ENCODE measurements at regions not wholly inside any gene's neighbourhood (a gene's known extent, or its start where the extent isn't known, plus 50 kb on each side); places are given as distances from the start of the nearest gene placed in this dataset.

DNA sequence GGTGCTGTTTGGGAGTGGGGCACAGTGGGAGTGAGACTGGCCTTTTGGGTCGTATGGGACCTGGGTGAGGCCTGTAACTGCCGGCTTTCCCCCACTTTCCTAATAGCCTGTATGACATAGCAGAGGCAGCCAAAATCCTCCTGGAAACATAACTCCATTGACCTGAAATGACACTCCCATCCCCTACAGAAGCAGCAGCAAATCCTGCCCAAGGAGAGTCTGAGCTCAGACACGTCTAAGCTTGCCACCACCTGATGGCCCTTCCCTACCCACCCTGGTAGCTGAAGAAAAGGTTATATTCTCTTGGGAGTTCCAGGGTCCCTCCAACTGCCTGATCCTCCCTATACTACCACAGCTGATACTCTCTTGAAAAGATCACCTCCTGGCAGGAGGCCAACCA is 179.8 kb upstream of the ARRDC3 start:
- Histone ChIP-seq H3K4me1 (ENCODE audit: control insufficient read depth, insufficient read depth, low read length) (no peaks in the 10 kb centered on the region), H3K9me3 (ENCODE audit: control insufficient read depth, insufficient read depth, low read depth, low read length) (0 out of 2 replicates have a peak, but pooled peaks cover 2% of the 10 kb centered on the region), H3K36me3 (ENCODE audit: control insufficient read depth, insufficient read depth, low read length) (no peaks in the 10 kb centered on the region), H3K4me3 (ENCODE audit: low read depth in 2 of 2, low read length in 2 of 2) (no peak overlapping the region), H3K27me3 (ENCODE audit: control insufficient read depth, insufficient read depth, low read length) (no peaks in the 10 kb centered on the region), H3K27ac (ENCODE audit: low read length) (no peak overlapping the region)
- ChIA-PET POLR2A (no interaction called here), CTCF (no interaction called here)
- intact Hi-C loops (cut with micrococcal nuclease; ENCODE audit: unreplicated experiment): no loop called here
- BruUV-seq (replicated peaks): no TSS peak
- ATAC-seq (no peak), DNase-seq (ENCODE audit: low read depth, low spot score) (no peak)
- no peak for TF ChIP-seq REST (IDR thresholded peaks at IDR 0.05; ENCODE audit: insufficient read depth in 1 of 2, low read depth in 2 of 2, low read length in 1 of 2)
- no peak for TF ChIP-seq CTCF (IDR thresholded peaks at IDR 0.05)
- no peak for TF ChIP-seq SIN3A (IDR thresholded peaks at IDR 0.05; ENCODE audit: borderline replicate concordance, insufficient read depth, low read depth, low read length)
- no peak for TF ChIP-seq TCF7L2 (IDR thresholded peaks at IDR 0.05; ENCODE audit: low read depth, low read length)
- no peak for TF ChIP-seq POLR2AphosphoS5 (IDR thresholded peaks at IDR 0.05; ENCODE audit: low read depth, low read length)
- in situ Hi-C loops (cut with HindIII; ENCODE audit: low pct_unique_long_range_greater_than_20kb, low sequenced_read_pairs): no loop called here

DNA sequence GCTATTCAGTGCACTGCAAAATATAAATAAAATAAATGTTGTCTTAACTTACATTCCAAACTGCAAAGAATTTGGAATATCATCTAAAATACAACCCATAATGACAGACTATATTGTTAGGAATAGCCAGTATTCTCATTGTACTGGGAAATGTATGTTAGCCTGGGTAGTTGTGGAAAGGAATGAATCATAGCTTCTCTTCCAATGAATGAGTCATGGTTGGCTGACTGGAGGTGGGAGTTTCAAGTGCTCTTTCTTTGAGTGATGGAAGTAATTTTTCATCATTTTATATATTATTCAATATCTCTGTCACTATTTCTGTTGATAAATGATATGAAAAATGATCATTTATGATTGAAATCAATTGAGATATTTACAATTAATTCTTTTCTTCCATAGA is 158.6 kb upstream of the ARRDC3 start:
- H3K27me3 ChIP-seq (ENCODE audit: control insufficient read depth, insufficient read depth, low read length): no peaks in the 10 kb centered on the region
- in situ Hi-C loops (cut with HindIII; ENCODE audit: low pct_unique_long_range_greater_than_20kb, low sequenced_read_pairs): no loop called here
- ChIA-PET CTCF (no interaction called here), POLR2A (no interaction called here)
- H3K4me3 ChIP-seq (ENCODE audit: low read depth in 2 of 2, low read length in 2 of 2): no peak overlapping the region
- no TSS peak for BruUV-seq (replicated peaks)
- H3K9me3 ChIP-seq (ENCODE audit: control insufficient read depth, insufficient read depth, low read depth, low read length): no peaks in the 10 kb centered on the region
- DNase-seq (ENCODE audit: low read depth, low spot score): no peak
- no peaks in the 10 kb centered on the region for H3K36me3 ChIP-seq (ENCODE audit: control insufficient read depth, insufficient read depth, low read length)
- intact Hi-C loops (cut with micrococcal nuclease; ENCODE audit: unreplicated experiment): no loop called here
- no peak overlapping the region for H3K27ac ChIP-seq (ENCODE audit: low read length)
- no peak for TF ChIP-seq TCF7L2 (IDR thresholded peaks at IDR 0.05; ENCODE audit: low read depth, low read length)
- TF ChIP-seq POLR2AphosphoS5 (IDR thresholded peaks at IDR 0.05; ENCODE audit: low read depth, low read length): no peak
- no peak for TF ChIP-seq REST (IDR thresholded peaks at IDR 0.05; ENCODE audit: insufficient read depth in 1 of 2, low read depth in 2 of 2, low read length in 1 of 2)
- TF ChIP-seq SIN3A (IDR thresholded peaks at IDR 0.05; ENCODE audit: borderline replicate concordance, insufficient read depth, low read depth, low read length): no peak
- no peak for TF ChIP-seq CTCF (IDR thresholded peaks at IDR 0.05)
- no peaks in the 10 kb centered on the region for H3K4me1 ChIP-seq (ENCODE audit: control insufficient read depth, insufficient read depth, low read length)
- ATAC-seq: no peak
